HG03095 (cell line): ENCODE measurements at regions not wholly inside any gene's neighbourhood (a gene's known extent, or its start where the extent isn't known, plus 50 kb on each side); places are given as distances from the start of the nearest gene placed in this dataset.
"Not testable (repeated sequence)": the region's sequence is repeated elsewhere in the genome, so short reads cannot be mapped to it uniquely, and the experiment has no call there.

Experiments used
- ATAC-seq: cut with Tn5 transposase; IDR thresholded peaks from one replicate; pipeline ENCODE4 v1.9.1; 2021; ENCODE audit warnings: moderate library complexity; ENCODE audit not compliant: unreplicated experiment

DNA sequence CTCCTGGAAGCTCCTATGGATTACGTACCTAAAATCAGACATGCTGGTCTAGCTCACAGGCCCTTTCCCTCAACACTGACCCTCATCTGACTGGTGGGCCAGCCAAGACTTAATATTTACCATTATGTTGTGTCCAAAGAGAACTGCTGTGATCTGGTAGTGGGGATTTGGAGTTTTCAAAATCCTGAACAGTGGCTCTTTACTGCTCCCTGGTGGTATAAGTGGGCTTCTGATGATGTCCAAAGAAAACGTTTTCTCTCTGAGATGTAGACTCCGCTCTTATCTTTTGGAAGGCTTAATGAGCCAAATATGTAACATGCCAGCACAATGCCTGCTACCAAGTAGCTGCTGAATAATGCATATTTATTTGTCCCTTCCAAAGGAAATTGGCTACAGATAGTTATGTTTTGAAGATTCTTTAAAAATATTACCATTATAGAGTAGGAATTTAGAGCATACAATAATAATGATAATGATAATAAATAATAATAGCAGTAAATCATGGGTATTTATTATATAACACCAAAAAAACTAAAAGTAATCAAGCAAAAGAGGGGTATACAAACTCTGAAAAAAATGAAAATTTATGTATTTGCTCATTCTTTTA, 406.6 kb upstream of the TNC start:
- ATAC-seq = no peak

DNA sequence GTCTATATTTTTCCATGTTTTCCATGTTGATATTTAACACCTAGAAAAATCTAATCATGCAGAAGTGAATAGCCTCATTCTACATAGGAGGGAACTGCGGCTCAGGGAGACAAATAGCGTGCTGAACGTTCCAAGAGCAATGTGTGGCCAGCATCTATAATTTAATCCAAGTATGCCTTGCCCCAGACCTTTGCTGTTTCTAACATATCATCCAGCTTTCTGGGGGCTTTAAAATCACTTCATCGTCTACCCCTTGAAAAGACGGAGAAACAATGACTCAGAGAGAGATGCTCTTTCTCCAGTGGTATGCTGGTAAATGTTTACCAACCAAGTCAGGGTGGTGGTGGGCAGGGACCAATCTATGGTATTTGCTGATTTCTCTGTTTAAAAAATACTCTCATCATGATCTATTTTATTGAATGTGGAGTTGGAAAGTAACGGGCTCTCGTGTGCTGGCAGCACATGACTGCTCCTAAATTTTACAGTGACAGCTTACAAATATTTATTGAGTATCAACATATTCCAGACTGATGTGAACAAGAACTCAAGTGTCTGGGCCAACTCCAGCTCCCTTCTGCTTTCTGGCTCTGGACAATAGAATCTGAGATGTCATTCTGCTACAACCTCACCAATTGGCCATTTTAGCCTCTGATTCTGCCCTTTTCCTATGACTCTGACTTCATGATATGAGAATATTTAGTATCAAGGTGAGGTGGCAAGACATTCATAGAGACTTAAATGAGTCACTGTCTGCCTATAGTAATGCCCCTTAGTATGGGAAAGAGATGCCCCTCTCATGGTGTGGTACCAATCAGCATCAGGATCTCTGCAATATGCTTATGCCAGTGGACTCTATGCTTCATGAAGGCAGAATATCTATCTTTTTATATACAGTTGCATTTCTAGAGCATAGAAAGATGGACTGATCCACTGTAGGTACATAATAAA, 407.4 kb upstream of the TNC start:
- ATAC-seq = no peak

DNA sequence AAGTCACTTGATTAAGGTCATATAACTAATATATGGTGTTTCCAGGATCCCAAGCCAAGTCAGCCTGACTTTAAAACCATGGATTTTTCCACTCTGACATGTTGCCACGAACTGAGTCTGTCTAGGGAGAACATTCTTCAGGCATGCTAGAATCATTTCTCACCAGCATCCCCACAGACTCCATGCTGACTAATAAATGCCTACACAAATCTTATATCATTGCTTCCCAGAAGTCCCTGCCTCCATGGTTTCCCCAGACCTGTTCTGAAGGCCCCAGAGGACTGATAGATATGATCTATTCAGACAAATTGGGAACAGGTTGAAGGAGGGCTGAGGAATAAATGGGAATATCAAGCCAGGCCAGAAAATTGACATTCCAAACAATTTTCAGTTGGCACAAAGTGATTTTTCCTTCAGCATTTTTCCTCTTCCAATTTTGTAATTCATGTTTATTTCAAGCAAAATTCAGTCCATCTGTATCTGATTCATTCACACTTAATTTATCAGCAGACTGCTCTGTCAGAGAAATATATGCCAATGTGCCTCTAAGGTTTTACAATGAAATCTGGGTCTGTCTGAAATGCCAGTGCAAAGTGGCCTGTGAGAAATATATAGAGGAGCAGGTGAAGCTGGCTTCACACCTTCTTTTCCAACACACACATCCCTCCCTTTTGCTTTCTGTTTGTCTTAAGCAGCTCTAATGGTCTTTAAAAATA, 413.6 kb upstream of the TNC start:
- no peak for ATAC-seq

DNA sequence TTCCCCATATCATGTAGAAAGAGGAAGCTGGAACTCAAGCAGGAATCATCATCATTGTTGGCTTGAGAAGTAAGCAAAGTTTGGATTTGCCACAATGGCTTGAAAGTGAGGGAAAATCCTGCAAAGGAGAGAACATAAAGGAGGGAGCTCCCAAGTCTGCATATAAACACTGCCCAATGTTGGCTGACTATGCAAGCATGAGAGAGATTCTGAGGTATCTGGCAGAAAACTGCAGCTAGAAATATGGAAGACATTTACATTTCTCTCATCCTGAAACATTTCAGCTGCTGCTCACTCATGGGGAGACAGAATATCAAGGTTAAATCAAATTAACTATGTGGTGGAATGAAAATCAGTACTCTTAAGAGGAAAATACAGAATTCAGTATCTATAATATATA, 415.6 kb upstream of the TNC start:
- ATAC-seq = no peak

DNA sequence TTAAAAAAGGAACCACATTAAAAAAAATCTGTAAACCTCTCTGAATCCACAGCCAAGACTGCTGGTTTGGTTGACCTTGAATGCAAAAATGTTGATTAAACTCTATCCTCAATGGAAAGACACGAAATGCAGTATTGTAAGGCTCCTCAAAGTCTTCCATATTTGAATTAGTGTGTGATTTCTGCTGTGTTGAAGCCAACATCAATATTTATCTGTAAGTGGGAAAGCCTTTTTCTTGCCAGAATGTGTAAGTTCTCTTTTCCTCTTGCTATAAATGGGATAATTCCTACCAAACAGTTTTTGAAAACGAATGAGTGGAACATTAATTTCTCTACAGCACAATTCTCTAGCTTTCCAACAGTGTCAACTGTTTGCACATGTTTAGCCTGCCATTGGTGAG, 422.1 kb upstream of the TNC start:
- ATAC-seq = no peak

DNA sequence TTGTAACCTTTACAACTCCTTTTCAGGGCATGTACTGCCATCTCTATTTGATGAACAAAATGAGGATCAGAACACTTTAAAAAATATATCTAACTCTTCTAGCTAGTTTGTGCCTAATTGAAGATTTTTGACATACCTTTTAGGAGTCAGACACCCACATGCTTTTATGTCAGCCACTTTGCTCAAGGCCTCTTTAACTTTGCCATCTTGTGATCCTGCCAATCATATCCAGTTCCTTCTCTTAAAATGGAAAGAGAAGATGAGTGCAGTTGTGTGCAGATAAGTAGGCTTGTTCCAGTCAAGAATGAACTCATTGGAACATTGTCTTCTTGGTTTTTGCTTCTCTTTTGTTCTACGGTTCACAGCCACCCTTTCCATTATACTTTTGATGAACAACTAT, 425.6 kb upstream of the TNC start:
- ATAC-seq = no peak

DNA sequence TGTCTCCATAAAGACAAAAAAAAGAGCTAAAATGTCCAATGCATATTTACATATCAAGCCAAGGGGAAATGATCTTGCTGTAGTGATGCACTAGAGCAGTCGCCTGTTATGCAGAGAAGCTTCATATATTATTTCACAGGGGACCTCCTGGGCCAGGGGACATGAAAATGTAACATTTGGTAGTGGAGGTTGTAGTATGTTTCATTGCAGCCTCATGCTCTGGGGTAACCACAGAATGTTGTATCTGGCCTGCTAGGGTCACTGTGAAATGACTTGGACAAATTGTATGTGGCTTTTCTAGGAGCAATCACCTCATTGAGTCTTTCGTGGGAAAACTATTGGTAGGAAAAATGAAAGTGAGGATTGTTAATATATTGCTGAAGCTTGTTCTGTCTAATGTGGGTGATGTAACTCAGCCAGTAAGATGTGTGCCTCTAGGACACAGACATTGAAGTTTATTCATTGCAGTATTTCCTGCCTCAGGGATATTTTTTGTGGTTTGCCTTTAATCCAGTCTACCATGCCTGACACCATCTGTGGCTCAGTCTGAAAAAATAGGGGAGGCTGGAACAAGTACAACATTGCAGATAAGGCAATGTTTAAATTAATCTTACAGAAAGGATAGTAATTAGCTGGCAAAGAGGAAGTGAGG, 430.8 kb upstream of the TNC start:
- no peak for ATAC-seq

DNA sequence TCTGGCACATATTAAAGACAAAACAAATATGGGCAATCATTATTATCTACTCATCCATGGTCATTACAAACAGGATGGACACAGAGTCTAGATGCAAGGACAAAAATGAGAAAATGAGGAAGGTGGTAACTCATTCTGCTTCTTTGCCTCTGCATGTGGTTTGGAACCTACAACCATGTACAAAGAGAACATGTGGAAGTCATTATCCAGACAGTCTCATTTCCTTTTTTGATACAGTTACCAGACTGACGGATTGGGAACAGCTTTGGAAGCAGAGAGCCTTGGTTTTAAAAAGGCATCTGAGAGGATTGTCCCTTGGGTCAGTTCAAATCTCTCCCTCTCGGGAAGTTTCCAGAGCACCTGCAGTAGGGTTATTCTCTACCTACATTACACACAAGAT, 433.4 kb upstream of the TNC start:
- no peak for ATAC-seq

DNA sequence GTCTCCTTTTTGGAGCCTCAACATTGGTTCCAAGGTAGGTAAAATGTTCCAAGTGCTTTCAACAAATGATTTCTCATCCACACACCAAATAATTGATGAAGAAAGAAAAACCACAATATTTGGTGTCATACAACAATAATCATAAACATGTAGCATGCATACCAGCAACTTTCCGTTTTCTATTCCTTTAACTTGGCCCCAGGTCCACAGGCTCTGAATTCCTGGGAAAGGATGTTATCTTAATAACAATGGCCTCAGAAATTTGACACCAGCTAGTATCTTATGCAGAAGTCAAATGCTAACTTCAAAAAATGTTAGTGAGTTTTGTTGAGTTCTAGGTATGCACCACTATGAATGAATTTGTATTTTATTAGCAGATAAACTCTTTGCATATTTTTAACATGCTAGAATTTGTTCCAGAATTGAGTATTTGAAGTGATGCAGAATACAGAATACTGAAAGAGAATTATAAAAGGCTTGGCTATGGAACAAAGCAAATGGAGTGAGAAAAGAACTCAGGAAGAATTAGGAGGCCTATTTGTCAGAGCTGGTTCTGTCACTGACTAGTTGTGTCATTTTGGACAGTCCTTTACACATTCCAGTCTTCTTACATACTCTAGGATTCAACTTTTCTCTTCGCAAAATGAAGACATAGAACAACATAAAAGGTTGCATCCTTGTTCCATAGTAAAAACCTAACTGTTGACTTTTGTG, 435.3 kb upstream of the TNC start:
- no peak for ATAC-seq

DNA sequence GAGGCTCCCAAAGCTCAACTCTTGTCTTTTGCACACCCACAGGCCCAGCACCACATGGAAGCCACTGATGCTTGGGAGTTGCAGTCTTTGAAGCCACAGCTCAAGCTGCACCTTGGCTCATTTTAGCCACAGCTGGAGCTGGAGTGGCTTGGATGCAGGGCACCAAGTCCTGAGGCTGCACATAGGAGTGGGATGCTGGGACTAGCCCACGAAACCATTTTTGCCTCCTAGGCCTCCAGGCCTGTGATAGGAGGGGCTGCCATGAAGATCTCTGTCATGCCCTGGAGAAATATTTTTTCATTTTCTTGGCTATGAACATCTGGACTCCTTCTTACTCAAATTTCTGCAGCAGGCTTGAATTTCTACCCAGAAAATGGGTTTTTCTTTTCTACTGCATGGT, 438.5 kb upstream of the TNC start:
- no peak for ATAC-seq

DNA sequence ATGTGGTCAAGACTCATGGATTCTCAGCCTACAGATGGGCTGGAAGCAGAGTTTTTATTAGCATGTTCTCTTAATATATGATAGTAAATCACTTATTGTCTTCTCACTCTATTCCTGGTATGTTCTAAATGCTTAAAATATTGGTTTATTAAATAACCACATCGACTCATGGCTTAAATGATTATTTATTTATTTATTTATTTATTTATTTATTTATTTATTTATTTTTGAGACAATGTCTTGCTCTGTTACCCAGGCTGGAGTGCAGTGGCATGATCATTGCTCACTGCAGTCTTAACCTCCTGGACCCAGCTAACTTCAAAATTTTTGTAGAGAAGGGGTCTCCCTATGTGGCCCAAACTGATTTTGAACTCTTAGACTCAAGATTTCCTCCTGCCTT, 457.2 kb upstream of the TNC start:
- ATAC-seq = no peak

DNA sequence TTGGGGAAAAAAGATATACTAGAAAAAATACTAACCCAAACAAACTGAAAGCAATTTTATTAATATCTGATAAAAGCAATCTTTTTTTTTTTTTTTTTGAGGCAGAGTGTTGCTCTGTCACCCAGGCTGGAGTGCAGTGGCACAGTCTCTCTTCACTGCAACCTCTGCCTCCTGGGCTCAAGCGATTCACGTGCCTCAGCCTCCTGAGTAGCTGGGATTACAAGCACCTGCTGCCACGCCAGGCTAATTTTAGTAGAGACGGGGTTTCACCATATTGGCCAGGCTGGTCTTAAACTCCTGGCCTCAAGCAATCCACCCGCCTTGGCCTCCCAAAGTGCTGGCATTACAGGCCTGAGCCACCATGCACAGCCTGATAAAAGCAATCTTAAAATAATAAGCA, 467.5 kb upstream of the TNC start:
- not testable (repeated sequence) for ATAC-seq

DNA sequence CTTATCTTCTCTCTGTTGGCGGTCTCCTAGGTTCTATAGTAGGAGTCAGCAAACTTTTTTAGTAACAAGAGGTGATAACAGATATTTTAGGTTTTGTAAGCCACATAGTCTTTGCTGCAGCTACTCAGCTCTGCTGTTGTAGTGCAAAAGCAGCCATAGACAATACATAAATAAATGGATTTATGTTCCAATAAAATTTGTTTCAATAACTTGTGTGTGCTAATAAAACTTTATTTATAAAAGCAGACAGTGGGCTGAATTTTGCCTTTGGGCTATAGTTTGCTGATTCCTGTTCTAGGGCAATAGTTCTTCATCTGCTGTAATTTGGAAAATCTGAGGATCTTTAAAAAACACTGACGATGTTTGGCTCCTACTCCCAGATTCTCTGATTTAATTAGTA, 469.4 kb upstream of the TNC start:
- ATAC-seq = no peak

DNA sequence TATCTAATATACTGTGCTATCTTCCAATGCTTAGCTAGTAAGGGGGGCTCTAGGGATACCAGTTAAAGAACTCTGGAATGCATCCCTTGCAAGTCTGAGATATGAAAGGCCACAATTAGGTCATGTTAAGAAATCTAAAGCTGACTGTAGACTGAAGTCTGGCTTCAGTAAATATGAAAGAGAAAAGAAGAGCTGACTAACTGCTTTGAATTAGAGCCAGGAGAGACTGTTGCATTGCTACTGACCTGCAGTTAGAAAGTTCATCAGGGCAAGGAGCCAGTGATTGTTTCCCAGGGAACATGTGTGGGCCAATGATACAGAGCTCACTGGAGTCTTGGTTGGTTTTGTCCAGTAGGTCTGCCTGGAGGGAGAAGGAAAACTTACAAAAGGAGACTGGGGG, 472.1 kb upstream of the TNC start:
- ATAC-seq = no peak

DNA sequence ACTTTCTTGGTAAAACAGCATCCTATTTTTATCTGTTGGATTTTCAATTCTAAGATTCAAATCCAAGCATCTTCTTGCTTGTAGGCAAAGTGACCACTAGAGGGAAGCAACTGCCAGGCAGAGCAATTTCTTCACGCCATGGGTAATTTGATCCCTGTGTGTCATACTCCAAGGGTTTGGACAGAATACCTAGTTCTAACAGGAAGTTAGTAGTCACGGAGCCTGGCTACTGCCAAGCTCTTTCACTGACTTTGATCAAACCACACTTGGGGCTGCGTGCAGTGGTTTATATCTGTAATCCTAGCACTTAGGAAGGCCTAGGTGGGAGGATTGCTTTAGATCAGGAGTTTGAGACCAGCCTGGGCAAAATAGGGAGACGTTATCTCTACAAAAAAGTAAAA, 473.6 kb upstream of the TNC start:
- no peak for ATAC-seq

DNA sequence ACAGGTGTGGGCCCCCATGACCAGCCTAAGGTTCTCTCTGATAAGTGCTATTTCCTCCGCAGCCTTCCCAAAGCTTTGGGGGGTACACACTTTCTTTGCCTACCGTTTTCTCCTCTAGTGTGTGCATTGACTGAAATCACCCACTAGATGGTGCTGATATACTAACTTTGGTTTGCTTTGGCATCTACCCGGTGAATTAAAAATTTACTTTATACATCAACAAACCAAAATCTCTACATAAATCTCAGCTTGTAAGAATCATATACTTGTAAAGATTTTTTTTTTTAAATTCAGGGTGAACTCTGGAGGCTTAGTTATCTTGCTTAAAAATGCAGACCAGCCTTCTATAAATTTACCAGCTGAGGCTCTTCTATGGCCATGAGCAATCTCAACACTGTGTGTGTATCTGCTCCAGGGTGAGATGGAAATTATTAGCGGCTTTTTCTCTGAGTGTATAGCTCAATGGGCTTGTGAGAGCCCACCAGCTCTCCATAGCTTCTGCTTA, 475.7 kb upstream of the TNC start:
- ATAC-seq = no peak

DNA sequence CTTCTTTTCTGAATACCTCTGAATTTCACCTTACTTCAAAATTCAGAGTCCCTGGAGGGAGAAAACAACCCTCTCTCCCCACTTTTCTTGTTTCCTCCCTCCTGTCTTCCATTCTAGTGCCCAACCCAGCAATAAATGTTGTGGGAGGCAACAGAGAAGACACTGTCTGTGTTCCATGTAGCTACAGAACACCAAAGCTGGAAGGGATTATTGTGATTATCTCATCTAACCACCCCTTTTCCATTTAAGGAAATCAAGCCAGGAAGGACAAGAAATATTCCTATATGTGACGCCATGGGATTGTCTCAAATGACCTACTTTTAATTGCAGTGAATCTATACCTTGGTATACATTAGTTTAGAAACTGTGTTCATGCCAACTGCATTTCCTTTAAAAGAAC, 476.6 kb upstream of the TNC start:
- no peak for ATAC-seq

DNA sequence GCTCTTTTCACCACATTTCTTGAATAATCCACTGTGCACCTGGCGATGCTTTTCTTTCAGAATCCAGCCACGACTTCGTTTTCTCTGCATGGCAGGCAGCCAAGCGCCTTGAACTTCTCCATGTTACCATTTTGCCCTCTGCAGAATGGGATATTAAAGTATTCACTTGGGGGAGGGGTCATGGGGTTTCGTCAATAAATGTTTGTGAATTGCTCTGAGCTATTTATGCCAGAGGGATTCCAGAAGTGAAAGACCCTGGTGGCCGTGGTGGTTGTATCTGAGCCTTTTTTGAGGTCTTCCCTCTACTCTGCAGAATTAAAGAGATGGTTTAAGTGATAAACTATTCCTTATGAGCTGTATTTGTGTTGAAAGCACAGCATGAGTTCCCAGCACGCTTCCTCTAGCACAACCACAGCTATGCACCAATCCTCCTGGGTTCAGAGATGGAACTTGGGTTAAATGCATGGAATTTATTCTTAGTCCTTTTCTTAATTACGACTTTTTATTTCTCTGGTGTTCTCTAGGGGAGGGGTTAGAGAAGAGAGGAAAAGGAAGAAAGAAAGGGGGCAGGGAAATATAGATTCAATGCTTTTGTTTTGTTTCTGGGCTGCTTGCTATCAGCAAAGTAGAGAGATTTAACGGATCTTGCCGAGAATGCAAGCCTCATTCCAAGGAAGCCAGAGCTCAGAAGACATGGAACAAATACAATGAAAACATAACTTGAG, 478.2 kb upstream of the TNC start:
- ATAC-seq = no peak

DNA sequence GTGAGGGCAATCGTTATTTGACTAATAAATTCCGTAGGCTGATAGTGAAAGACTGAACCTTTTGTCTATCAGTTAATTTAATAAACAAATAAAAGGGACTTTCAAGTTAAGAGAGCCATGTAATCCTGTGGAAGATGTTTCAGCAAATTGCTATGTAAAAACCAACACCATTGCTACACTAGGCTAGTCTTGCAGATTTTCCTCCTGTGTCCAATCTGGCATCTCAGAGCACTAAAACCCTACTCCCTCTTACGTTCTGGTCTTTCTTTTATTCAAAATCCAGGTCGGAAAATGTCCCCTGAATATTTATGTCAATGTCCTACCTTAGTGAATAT, 478.8 kb upstream of the TNC start:
- no peak for ATAC-seq

DNA sequence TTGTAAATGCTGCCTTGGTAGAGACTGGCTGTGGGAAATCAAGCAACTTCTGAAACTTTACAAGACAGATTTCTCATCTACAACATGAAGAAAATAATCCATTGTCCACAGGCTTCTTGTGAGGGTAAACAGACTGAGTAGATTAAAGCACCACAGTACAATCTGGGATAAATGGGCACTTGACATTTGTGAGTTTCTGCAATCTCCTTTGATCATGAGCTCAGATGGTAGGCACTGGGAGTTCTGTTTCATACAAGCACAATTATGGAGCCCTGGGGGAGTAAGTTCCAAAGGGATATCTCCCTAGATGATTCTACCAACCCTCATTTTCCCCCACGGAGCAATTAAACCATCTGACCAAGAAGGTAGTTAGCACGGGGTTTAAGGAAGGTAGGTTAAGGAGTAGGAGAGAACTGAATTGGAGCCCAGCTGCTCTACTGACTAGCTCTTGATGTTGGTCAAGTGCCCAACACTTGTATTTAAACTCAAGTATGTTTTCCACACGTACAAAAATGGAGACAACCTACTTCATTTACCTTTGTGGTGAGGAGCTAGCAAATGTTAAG, 479.5 kb upstream of the TNC start:
- no peak for ATAC-seq
